Thyroid gland (tissue), 4 donors: ENCODE measurements at regions not wholly inside any gene's neighbourhood (a gene's known extent, or its start where the extent isn't known, plus 50 kb on each side); places are given as distances from the start of the nearest gene placed in this dataset.

Experiments used
- CTCF ChIP-seq, 6 experiments: fragments of 200-600 bp in 3 of 6; fragments of 450-650 bp in 3 of 6; sonication (generic) in 3 of 6; IDR thresholded peaks; one replicate each; pipeline ENCODE4 v1.5.1; 2016 to 2019; ENCODE audit warnings: antibody characterized with exemption in 6 of 6, mild to moderate bottlenecking in 2 of 6, inconsistent platforms in 1 of 6, moderate library complexity in 1 of 6
- POLR2A ChIP-seq, 2 donors: fragments of 450-650 bp; IDR thresholded peaks; one replicate each; pipeline ENCODE4 v1.6.1; 2017; ENCODE audit warnings: antibody characterized with exemption in 2 of 2, mild to moderate bottlenecking in 2 of 2, moderate library complexity in 1 of 2

GRCh38 chr5:162593881-162594280 lies 526.3 kb downstream of the GABRG2 start:
- TF ChIP-seq POLR2A (IDR thresholded peaks at IDR 0.05), result no peak
- TF ChIP-seq CTCF (IDR thresholded peaks at IDR 0.05), result peak in 1 of 6 experiments; percentile 23
